LNCaP clone FGC (cell line): ENCODE measurements at regions not wholly inside any gene's neighbourhood (a gene's known extent, or its start where the extent isn't known, plus 50 kb on each side); places are given as distances from the start of the nearest gene placed in this dataset.

Experiments
- DNase-seq: peaks from one replicate; pipeline ENCODE4 v3.0.0-alpha.2; 2011; ENCODE audit warnings: low read depth
- H3K4me3 ChIP-seq: 2 replicates; pipeline ENCODE4 v1.5.1; 2011; ENCODE audit warnings: mild to moderate bottlenecking, low read depth, low read length, control low read depth
- TF ChIP-seq, protein P1 (sequence below): IDR thresholded peaks from 2 replicates; pipeline ENCODE4 v1.5.1; 2012; ENCODE audit warnings: mild to moderate bottlenecking; ENCODE audit not compliant: control insufficient read depth, insufficient read depth; ENCODE audit errors: extremely low read depth

DNA sequence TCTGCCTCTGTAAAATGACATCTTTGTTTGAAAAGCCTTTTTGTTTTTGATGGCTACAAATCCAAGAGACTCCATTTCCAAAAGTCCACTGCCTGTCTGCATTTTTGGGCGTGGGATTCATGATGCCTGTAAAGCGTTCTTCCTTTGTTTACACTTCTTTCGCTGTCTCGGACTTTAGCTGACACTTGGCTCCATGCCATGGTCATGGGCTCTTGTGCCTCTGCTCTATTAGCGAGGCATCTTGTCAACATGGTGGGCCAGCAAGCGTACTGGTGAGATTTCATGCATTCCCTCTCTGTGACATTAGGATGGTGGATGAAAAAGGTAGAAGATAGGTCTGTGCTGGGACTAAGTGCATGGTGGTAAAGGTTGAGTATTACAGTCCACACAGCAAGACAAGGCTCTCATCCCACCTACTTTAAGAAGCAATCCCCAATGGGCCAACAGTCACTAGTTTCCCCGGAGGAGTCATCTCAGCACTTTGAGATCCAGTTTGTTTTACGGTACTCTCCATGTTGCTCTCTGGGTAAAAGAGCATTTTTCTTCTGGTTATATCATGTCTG lies 298.2 kb upstream of the KLF3 start:
- TF ChIP-seq, protein P1, sequence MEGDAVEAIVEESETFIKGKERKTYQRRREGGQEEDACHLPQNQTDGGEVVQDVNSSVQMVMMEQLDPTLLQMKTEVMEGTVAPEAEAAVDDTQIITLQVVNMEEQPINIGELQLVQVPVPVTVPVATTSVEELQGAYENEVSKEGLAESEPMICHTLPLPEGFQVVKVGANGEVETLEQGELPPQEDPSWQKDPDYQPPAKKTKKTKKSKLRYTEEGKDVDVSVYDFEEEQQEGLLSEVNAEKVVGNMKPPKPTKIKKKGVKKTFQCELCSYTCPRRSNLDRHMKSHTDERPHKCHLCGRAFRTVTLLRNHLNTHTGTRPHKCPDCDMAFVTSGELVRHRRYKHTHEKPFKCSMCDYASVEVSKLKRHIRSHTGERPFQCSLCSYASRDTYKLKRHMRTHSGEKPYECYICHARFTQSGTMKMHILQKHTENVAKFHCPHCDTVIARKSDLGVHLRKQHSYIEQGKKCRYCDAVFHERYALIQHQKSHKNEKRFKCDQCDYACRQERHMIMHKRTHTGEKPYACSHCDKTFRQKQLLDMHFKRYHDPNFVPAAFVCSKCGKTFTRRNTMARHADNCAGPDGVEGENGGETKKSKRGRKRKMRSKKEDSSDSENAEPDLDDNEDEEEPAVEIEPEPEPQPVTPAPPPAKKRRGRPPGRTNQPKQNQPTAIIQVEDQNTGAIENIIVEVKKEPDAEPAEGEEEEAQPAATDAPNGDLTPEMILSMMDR, result no peak
- DNase-seq, result peak; percentile 48
- no peak overlapping the region for H3K4me3 ChIP-seq

DNA sequence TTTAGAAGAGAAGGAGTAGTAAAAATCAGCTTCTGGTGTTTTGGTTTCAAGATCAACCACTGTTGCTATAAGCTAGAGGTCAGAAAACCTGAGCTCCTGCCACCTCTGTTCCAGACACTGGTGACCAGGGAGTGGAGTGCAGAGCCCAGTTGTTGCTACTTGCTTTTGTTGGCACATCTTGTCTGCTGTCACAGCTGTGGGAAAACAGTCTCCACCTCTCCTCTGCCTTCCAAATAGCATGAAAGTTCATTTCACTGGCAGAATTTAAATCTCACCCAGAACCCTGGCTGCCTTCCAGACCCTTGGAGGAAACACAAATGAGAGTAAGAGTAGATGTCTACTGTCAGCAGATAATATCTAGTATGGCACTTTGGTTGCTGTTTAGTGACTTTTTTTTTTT lies 297.5 kb upstream of the KLF3 start:
- TF ChIP-seq, protein P1, result no peak
- DNase-seq, result no peak
- no peak overlapping the region for H3K4me3 ChIP-seq

DNA sequence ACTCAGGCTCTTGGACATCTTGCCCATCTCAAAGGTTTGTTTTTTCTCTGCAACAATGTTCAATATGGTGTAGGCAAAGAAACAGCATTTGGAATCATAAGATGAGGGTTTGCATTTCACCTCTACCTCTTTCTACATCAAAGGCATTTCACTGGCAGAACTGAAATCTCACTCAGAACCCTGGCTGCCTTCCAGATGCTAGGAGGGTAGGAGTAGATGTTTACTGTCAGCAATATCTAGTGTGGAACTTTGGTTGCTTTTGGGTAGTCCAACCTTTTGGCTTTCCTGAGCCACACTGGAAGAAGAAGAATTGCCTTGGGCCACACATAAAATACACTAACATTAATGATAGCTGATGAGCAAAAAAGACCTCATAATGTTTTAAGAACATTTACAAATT lies 297.0 kb upstream of the KLF3 start:
- TF ChIP-seq, protein P1, result no peak
- no peak overlapping the region for H3K4me3 ChIP-seq
- DNase-seq, result no peak

DNA sequence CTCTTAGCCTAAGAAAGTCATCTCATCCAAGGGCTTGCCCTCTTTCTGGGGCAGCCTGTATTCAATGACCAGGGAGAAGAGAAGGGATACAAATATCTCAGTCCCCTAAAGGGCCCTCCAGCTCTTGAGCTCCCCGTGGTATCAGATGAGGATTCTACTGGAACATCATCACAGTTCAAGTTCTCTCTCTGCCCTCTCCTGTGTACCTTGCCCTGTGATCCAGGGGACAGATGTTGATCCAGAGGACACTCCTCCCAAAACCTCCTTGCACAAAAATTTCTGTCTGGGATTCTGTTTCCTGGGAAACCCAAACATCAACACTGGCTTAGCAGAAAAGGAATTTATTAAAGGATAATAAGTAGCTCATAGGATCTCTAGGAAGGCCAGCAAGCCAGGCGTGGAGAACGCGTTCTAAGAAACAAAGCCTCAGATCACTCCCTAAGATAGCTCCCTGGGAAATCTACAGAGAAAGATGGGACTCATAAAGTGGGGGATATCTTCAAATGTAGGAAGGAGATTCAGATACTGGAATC lies 296.3 kb upstream of the KLF3 start:
- no peak for DNase-seq
- TF ChIP-seq, protein P1, result no peak
- no peak overlapping the region for H3K4me3 ChIP-seq

DNA sequence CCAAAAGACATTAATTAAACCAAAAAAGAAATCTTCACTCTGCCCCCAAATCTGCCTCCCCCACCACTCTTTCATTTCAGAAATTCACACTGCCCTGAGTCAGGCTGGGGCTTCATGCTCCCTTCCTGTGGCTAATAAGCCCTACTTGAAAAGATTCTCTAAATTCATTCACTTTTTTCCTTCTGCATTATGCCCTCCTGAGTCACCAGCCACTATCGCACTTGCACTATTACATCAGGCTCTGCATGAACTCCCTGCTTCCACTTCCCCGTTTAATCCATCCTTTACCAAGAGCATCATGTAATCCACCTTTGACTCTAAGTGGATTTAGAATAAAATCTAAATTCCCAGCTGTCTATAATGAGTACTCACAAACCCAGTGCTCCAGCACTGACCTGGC lies 295.4 kb upstream of the KLF3 start:
- no peak overlapping the region for H3K4me3 ChIP-seq
- TF ChIP-seq, protein P1, result no peak
- DNase-seq, result no peak

DNA sequence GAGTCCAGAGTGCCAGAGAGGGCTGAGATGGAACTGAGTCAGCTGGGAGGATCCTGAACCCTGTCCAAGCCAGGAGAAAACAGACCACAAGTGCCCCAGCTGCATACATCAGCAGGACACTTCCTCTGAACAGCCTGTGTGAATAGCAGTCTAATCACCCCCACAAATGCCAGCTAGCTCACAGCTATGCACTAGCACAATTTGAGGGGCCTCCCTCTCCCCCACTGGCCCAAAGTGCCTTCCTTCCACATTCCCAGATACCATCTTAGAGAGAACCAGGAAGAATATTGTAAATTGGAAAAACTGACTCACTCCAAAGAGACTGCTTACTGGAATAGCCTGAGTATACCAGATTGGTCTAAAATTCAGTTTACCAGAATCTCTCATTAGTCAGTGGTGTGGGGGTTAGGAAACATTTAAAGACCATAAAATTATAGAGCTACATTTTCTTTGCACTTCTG lies 292.6 kb upstream of the KLF3 start:
- DNase-seq, result no peak
- no peak overlapping the region for H3K4me3 ChIP-seq
- TF ChIP-seq, protein P1, result no peak

DNA sequence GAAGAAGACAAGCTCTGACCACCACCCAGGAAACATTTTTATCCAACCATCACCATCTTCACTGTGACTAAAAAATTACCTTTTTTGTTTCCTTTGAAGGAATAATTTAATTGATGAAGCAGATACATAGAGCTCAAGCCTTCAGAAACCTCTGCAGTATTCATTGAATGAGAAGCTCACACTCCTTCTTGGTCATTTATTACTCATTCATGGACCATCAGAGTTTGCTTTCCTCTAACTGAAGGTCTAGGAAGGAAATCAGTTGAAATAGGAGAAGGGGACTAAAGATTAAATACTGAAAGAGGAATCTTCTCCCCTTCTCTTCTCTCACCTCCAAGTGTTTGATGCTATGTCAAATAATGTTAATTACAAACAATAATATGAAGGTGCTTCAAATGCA lies 290.6 kb upstream of the KLF3 start:
- H3K4me3 ChIP-seq, result no peak overlapping the region
- TF ChIP-seq, protein P1, result no peak
- DNase-seq, result no peak
